ENCODE measurements at regions not wholly inside any gene's neighbourhood (a gene's known extent, or its start where the extent isn't known, plus 50 kb on each side); places are given as distances from the start of the nearest gene placed in this dataset.

GRCh38 chr1:164155347-164155746 is 403.6 kb upstream of the PBX1 start:
- TF ChIP-seq CTCF (IDR thresholded peaks at IDR 0.05) (no peak), ZFX (IDR thresholded peaks at IDR 0.05; ENCODE audit: borderline replicate concordance) (no peak)

Measured in 22Rv1 (cell line).